ENCODE measurements at regions not wholly inside any gene's neighbourhood (a gene's known extent, or its start where the extent isn't known, plus 50 kb on each side); places are given as distances from the start of the nearest gene placed in this dataset.
"Not testable (repeated sequence)": the region's sequence is repeated elsewhere in the genome, so short reads cannot be mapped to it uniquely, and the experiment has no call there.

GRCh38 chr14:106745016-106745767, 1218.8 kb downstream of the TMEM121 start:
- H3K4me3 ChIP-seq (ENCODE audit: insufficient read depth, low read depth, low read length); H3K27me3 Mint-ChIP-seq (ENCODE audit: low read depth, unreplicated experiment); H3K4me2 ChIP-seq (ENCODE audit: low read length); H3K79me2 ChIP-seq (ENCODE audit: insufficient read depth, low read length); H3K4me3 Mint-ChIP-seq (ENCODE audit: unreplicated experiment); H3K9me3 Mint-ChIP-seq (ENCODE audit: unreplicated experiment); H2AFZ ChIP-seq (ENCODE audit: low read depth, low read length); H3K27ac Mint-ChIP-seq (ENCODE audit: unreplicated experiment); DNase-seq (ENCODE audit: low read depth); H3K27ac ChIP-seq (ENCODE audit: low read depth, low read length); H3K36me3 Mint-ChIP-seq (ENCODE audit: low read depth, unreplicated experiment); H3K9me3 ChIP-seq (ENCODE audit: insufficient read depth, low read depth, low read length); H3K4me1 Mint-ChIP-seq (ENCODE audit: low read depth, unreplicated experiment); H3K4me1 ChIP-seq (ENCODE audit: insufficient read depth, low read length); H3K36me3 ChIP-seq (ENCODE audit: insufficient read depth, low read length); H3K27me3 ChIP-seq (ENCODE audit: insufficient read depth, low read length); H3K9ac ChIP-seq (ENCODE audit: low read length); FAIRE-seq; H4K20me1 ChIP-seq (ENCODE audit: insufficient read depth, low read length): not testable (repeated sequence)

GRCh38 chr14:106750089-106750488, 1223.7 kb downstream of the TMEM121 start:
- not testable (repeated sequence) for H3K4me3 ChIP-seq (ENCODE audit: insufficient read depth, low read depth, low read length); H3K9me3 Mint-ChIP-seq (ENCODE audit: unreplicated experiment); DNase-seq (ENCODE audit: low read depth); H3K27me3 Mint-ChIP-seq (ENCODE audit: low read depth, unreplicated experiment); H3K9me3 ChIP-seq (ENCODE audit: insufficient read depth, low read depth, low read length); H3K4me1 ChIP-seq (ENCODE audit: insufficient read depth, low read length); H2AFZ ChIP-seq (ENCODE audit: low read depth, low read length); H3K36me3 Mint-ChIP-seq (ENCODE audit: low read depth, unreplicated experiment); H3K4me3 Mint-ChIP-seq (ENCODE audit: unreplicated experiment); H3K36me3 ChIP-seq (ENCODE audit: insufficient read depth, low read length); H4K20me1 ChIP-seq (ENCODE audit: insufficient read depth, low read length); H3K4me2 ChIP-seq (ENCODE audit: low read length); H3K27ac ChIP-seq (ENCODE audit: low read depth, low read length); H3K27me3 ChIP-seq (ENCODE audit: insufficient read depth, low read length); H3K79me2 ChIP-seq (ENCODE audit: insufficient read depth, low read length); H3K4me1 Mint-ChIP-seq (ENCODE audit: low read depth, unreplicated experiment); H3K27ac Mint-ChIP-seq (ENCODE audit: unreplicated experiment); H3K9ac ChIP-seq (ENCODE audit: low read length); FAIRE-seq

- not testable (repeated sequence) for H3K9me3 ChIP-seq (ENCODE audit: insufficient read depth, low read depth, low read length); H3K36me3 Mint-ChIP-seq (ENCODE audit: low read depth, unreplicated experiment); H3K9me3 Mint-ChIP-seq (ENCODE audit: unreplicated experiment); H3K9ac ChIP-seq (ENCODE audit: low read length); H3K4me2 ChIP-seq (ENCODE audit: low read length); H3K4me1 ChIP-seq (ENCODE audit: insufficient read depth, low read length); DNase-seq (ENCODE audit: low read depth); FAIRE-seq; H3K27me3 Mint-ChIP-seq (ENCODE audit: low read depth, unreplicated experiment); H3K79me2 ChIP-seq (ENCODE audit: insufficient read depth, low read length); H3K4me3 ChIP-seq (ENCODE audit: insufficient read depth, low read depth, low read length); H3K27me3 ChIP-seq (ENCODE audit: insufficient read depth, low read length); H2AFZ ChIP-seq (ENCODE audit: low read depth, low read length); H3K4me3 Mint-ChIP-seq (ENCODE audit: unreplicated experiment); H3K36me3 ChIP-seq (ENCODE audit: insufficient read depth, low read length); H4K20me1 ChIP-seq (ENCODE audit: insufficient read depth, low read length); H3K4me1 Mint-ChIP-seq (ENCODE audit: low read depth, unreplicated experiment); H3K27ac ChIP-seq (ENCODE audit: low read depth, low read length); H3K27ac Mint-ChIP-seq (ENCODE audit: unreplicated experiment)
These were observed 1227.4 kb downstream of the TMEM121 start for GRCh38 chr14:106753751-106754150.

GRCh38 chr14:106757444-106757843, 1231.1 kb downstream of the TMEM121 start:
- not testable (repeated sequence) for H3K79me2 ChIP-seq (ENCODE audit: insufficient read depth, low read length); H3K27me3 ChIP-seq (ENCODE audit: insufficient read depth, low read length); H3K9ac ChIP-seq (ENCODE audit: low read length); H3K27ac ChIP-seq (ENCODE audit: low read depth, low read length); H3K4me3 ChIP-seq (ENCODE audit: insufficient read depth, low read depth, low read length); H3K36me3 ChIP-seq (ENCODE audit: insufficient read depth, low read length); H3K4me1 ChIP-seq (ENCODE audit: insufficient read depth, low read length); H3K4me2 ChIP-seq (ENCODE audit: low read length); H3K9me3 ChIP-seq (ENCODE audit: insufficient read depth, low read depth, low read length); H3K4me1 Mint-ChIP-seq (ENCODE audit: low read depth, unreplicated experiment); H2AFZ ChIP-seq (ENCODE audit: low read depth, low read length); H3K9me3 Mint-ChIP-seq (ENCODE audit: unreplicated experiment); H4K20me1 ChIP-seq (ENCODE audit: insufficient read depth, low read length); H3K4me3 Mint-ChIP-seq (ENCODE audit: unreplicated experiment); H3K27me3 Mint-ChIP-seq (ENCODE audit: low read depth, unreplicated experiment); FAIRE-seq; H3K36me3 Mint-ChIP-seq (ENCODE audit: low read depth, unreplicated experiment); DNase-seq (ENCODE audit: low read depth); H3K27ac Mint-ChIP-seq (ENCODE audit: unreplicated experiment)

- not testable (repeated sequence) for H3K4me1 ChIP-seq (ENCODE audit: insufficient read depth, low read length); H3K36me3 ChIP-seq (ENCODE audit: insufficient read depth, low read length); H3K79me2 ChIP-seq (ENCODE audit: insufficient read depth, low read length); H3K9ac ChIP-seq (ENCODE audit: low read length); FAIRE-seq; H3K27me3 Mint-ChIP-seq (ENCODE audit: low read depth, unreplicated experiment); H3K9me3 Mint-ChIP-seq (ENCODE audit: unreplicated experiment); H3K27me3 ChIP-seq (ENCODE audit: insufficient read depth, low read length); H4K20me1 ChIP-seq (ENCODE audit: insufficient read depth, low read length); H3K27ac ChIP-seq (ENCODE audit: low read depth, low read length); H3K4me2 ChIP-seq (ENCODE audit: low read length); H2AFZ ChIP-seq (ENCODE audit: low read depth, low read length); H3K9me3 ChIP-seq (ENCODE audit: insufficient read depth, low read depth, low read length); H3K4me3 Mint-ChIP-seq (ENCODE audit: unreplicated experiment); H3K36me3 Mint-ChIP-seq (ENCODE audit: low read depth, unreplicated experiment); DNase-seq (ENCODE audit: low read depth); H3K4me3 ChIP-seq (ENCODE audit: insufficient read depth, low read depth, low read length); H3K27ac Mint-ChIP-seq (ENCODE audit: unreplicated experiment); H3K4me1 Mint-ChIP-seq (ENCODE audit: low read depth, unreplicated experiment)
These were observed 1235.8 kb downstream of the TMEM121 start for GRCh38 chr14:106761886-106762816.
